ENCODE measurements at regions not wholly inside any gene's neighbourhood (a gene's known extent, or its start where the extent isn't known, plus 50 kb on each side); places are given as distances from the start of the nearest gene placed in this dataset.

DNA sequence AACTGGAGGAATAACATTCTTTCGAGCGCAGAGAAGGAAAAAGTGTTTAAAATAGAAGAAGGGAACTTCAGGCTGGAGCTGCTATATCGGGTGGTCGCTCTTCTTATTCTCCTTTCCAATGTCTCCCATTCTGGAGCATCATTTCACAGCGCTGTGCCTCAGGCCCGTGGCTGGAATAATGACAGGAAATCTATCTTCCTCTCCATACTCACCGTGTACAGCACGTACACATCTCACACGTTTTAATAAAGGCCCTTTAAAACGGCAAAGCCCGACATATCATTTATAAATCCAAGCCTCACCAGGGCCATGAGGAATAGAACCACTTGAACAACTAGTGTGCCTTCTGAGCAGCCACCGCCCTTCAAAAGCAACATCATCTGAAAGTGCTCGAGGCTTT, 264.4 kb downstream of the TEX29 start:
- H3K27ac ChIP-seq (ENCODE audit: low read depth), result no peak overlapping the region
- Mint-ChIP-seq H3K4me3 (no peak overlapping the region), H3K27ac (no peak overlapping the region), H3K4me1 (no peaks in the 10 kb centered on the region), H3K36me3 (ENCODE audit: low read depth) (0 out of 3 replicates have a peak, but pooled peaks cover 5% of the 10 kb centered on the region), H3K27me3 (ENCODE audit: insufficient read depth, low read depth, poor library complexity) (peaks cover 6% of the 10 kb centered on the region), H3K9me3 (peaks cover 8% of the 10 kb centered on the region; the same call in 2 of the 3 replicates)
- H3K36me3 ChIP-seq (ENCODE audit: insufficient read depth), result no peaks in the 10 kb centered on the region
- no peak overlapping the region for H3K4me3 ChIP-seq
- TF ChIP-seq, protein P1, sequence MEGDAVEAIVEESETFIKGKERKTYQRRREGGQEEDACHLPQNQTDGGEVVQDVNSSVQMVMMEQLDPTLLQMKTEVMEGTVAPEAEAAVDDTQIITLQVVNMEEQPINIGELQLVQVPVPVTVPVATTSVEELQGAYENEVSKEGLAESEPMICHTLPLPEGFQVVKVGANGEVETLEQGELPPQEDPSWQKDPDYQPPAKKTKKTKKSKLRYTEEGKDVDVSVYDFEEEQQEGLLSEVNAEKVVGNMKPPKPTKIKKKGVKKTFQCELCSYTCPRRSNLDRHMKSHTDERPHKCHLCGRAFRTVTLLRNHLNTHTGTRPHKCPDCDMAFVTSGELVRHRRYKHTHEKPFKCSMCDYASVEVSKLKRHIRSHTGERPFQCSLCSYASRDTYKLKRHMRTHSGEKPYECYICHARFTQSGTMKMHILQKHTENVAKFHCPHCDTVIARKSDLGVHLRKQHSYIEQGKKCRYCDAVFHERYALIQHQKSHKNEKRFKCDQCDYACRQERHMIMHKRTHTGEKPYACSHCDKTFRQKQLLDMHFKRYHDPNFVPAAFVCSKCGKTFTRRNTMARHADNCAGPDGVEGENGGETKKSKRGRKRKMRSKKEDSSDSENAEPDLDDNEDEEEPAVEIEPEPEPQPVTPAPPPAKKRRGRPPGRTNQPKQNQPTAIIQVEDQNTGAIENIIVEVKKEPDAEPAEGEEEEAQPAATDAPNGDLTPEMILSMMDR (conservative IDR thresholded peaks at IDR 0.05; ENCODE audit: low read depth in 2 of 2), result no peak
- no peak for TF ChIP-seq POLR2AphosphoS5 (IDR thresholded peaks at IDR 0.05; ENCODE audit: low read depth)
- no peak for TF ChIP-seq CREB1 (CRISPR knock-in tag; IDR thresholded peaks at IDR 0.05; ENCODE audit: low read depth)
- TF ChIP-seq EZH2phosphoT487 (IDR thresholded peaks at IDR 0.05; ENCODE audit: unreplicated experiment), result no peak
- TF ChIP-seq EZH2 (IDR thresholded peaks at IDR 0.05; ENCODE audit: low read depth, unreplicated experiment), result no peak
- TF ChIP-seq JUNB (IDR thresholded peaks at IDR 0.05; ENCODE audit: unreplicated experiment), result no peak
- TF ChIP-seq ZNF114 (CRISPR knock-in tag; IDR thresholded peaks at IDR 0.05), result no peak
- no peak for TF ChIP-seq NANOG (IDR thresholded peaks at IDR 0.05; ENCODE audit: borderline replicate concordance)
- TF ChIP-seq STAT1 (IDR thresholded peaks at IDR 0.05; ENCODE audit: unreplicated experiment), result no peak
- TF ChIP-seq, protein P2, sequence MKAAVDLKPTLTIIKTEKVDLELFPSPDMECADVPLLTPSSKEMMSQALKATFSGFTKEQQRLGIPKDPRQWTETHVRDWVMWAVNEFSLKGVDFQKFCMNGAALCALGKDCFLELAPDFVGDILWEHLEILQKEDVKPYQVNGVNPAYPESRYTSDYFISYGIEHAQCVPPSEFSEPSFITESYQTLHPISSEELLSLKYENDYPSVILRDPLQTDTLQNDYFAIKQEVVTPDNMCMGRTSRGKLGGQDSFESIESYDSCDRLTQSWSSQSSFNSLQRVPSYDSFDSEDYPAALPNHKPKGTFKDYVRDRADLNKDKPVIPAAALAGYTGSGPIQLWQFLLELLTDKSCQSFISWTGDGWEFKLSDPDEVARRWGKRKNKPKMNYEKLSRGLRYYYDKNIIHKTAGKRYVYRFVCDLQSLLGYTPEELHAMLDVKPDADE (IDR thresholded peaks at IDR 0.05), result no peak
- no peak for TF ChIP-seq ZNF462 (CRISPR knock-in tag; IDR thresholded peaks at IDR 0.05)
- TF ChIP-seq, protein P3, sequence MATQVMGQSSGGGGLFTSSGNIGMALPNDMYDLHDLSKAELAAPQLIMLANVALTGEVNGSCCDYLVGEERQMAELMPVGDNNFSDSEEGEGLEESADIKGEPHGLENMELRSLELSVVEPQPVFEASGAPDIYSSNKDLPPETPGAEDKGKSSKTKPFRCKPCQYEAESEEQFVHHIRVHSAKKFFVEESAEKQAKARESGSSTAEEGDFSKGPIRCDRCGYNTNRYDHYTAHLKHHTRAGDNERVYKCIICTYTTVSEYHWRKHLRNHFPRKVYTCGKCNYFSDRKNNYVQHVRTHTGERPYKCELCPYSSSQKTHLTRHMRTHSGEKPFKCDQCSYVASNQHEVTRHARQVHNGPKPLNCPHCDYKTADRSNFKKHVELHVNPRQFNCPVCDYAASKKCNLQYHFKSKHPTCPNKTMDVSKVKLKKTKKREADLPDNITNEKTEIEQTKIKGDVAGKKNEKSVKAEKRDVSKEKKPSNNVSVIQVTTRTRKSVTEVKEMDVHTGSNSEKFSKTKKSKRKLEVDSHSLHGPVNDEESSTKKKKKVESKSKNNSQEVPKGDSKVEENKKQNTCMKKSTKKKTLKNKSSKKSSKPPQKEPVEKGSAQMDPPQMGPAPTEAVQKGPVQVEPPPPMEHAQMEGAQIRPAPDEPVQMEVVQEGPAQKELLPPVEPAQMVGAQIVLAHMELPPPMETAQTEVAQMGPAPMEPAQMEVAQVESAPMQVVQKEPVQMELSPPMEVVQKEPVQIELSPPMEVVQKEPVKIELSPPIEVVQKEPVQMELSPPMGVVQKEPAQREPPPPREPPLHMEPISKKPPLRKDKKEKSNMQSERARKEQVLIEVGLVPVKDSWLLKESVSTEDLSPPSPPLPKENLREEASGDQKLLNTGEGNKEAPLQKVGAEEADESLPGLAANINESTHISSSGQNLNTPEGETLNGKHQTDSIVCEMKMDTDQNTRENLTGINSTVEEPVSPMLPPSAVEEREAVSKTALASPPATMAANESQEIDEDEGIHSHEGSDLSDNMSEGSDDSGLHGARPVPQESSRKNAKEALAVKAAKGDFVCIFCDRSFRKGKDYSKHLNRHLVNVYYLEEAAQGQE (IDR thresholded peaks at IDR 0.05; ENCODE audit: unreplicated experiment), result no peak
- no peak for TF ChIP-seq ZNF331 (CRISPR knock-in tag; IDR thresholded peaks at IDR 0.05; ENCODE audit: low read depth)
- no peak for DNase-seq (ENCODE audit: low spot score)
- no peak for ATAC-seq
- H2AFZ ChIP-seq, result no peak overlapping the region
- H3K9me2 ChIP-seq (ENCODE audit: insufficient read depth), result peaks cover 5% of the 10 kb centered on the region; the same call in 1 of the 2 replicates
- no peaks in the 10 kb centered on the region for H3F3A ChIP-seq (replicated peaks; ENCODE audit: low read depth)
- no peaks in the 10 kb centered on the region for H4K20me1 ChIP-seq (replicated peaks; ENCODE audit: insufficient read depth)
- no peaks in the 10 kb centered on the region for H3K27me3 ChIP-seq (ENCODE audit: insufficient read depth)
- no peaks in the 10 kb centered on the region for H3K4me1 ChIP-seq (ENCODE audit: insufficient read depth)
- no peaks in the 10 kb centered on the region for H3K79me2 ChIP-seq (replicated peaks; ENCODE audit: insufficient read depth)
- no peak overlapping the region for H3K4me2 ChIP-seq

All from GM23338 (cell line).